HepG2 (cell line): ENCODE measurements at regions not wholly inside any gene's neighbourhood (a gene's known extent, or its start where the extent isn't known, plus 50 kb on each side); places are given as distances from the start of the nearest gene placed in this dataset.

Source experiments
- ATAC-seq: fragments of 200-7000 bp; cut with Tn5 transposase; 3 replicates; pipeline ENCODE4 v1.9.1; 2020; ENCODE audit warnings: mild to moderate bottlenecking, moderate library complexity
- BruUV-seq: library from RNA; stranded (reverse); fragments of 400-500 nt; replicated peaks from 2 replicates; lab custom pipeline; 2021; lab: Mats Ljungman, UMichigan
- CTCF ChIA-PET: fragments of 300-600 bp; formaldehyde crosslinking; extraction: SDS; loops from one replicate; lab custom pipeline; 2021; ENCODE audit warnings: low total read pairs, inconsistent platforms, low intra/inter-chr PET ratio; lab: Yijun Ruan, JAX
- POLR2A ChIA-PET: fragments of 350-600 bp; sonication (Branson Sonifier 250); formaldehyde crosslinking; loops from one replicate; lab custom pipeline; 2020; ENCODE audit warnings: antibody characterized with exemption, inconsistent platforms; lab: Yijun Ruan, JAX
- DNase-seq: peaks from one replicate; pipeline ENCODE4 v3.0.0-alpha.2; 2015; ENCODE audit warnings: low spot score
- FAIRE-seq: peaks from 3 replicates; lab custom pipeline; 2011; peaks lifted over from hg19 to GRCh38; lab: Jason Lieb, UNC
- H2AFZ ChIP-seq: one replicate; pipeline ENCODE4 v1.6.1; 2011; ENCODE audit warnings: low read length, inconsistent platforms
- H3K27ac ChIP-seq: fragments of 300-600 bp; 3 replicates; pipeline ENCODE4 v1.8.0; 2011; ENCODE audit warnings: mixed run types, mild to moderate bottlenecking, mixed read lengths, low read length, inconsistent platforms; ENCODE audit not compliant: insufficient read depth; ENCODE audit errors: extremely low read length
- H3K27me3 ChIP-seq, 2 experiments: fragments of 200-600 bp in 1 of 2; 2 replicates in 1 of 2; 3 replicates in 1 of 2; pipeline versions ENCODE4 v1.6.0 to v1.8.0; 2011; ENCODE audit warnings: low read length in 2 of 2, mild to moderate bottlenecking in 2 of 2, moderate library complexity in 2 of 2, inconsistent platforms in 1 of 2; ENCODE audit not compliant: insufficient read depth in 2 of 2, control insufficient read depth in 1 of 2
- H3K36me3 ChIP-seq, 2 experiments: fragments of 200-600 bp in 1 of 2; replicated peaks in 1 of 2; 2 replicates in 1 of 2; 3 replicates in 1 of 2; pipeline versions ENCODE4 v1.5.1 to v1.8.0; 2011; ENCODE audit warnings: low read length in 2 of 2, inconsistent platforms in 1 of 2; ENCODE audit not compliant: insufficient read depth in 2 of 2, control insufficient read depth in 1 of 2
- H3K4me1 ChIP-seq: 2 replicates; pipeline ENCODE4 v1.5.1; 2012; ENCODE audit warnings: low read length, inconsistent platforms; ENCODE audit not compliant: insufficient read depth
- H3K4me2 ChIP-seq: 2 replicates; pipeline ENCODE4 v1.6.0; 2011; ENCODE audit warnings: low read depth, low read length, inconsistent platforms
- H3K4me3 ChIP-seq, 3 experiments: fragments of 200-600 bp in 1 of 3; sonication (generic), shearing (Covaris generic) in 1 of 3; replicated peaks in 1 of 3; 2 replicates each; pipeline ENCODE4 v1.5.1; 2011 to 2016; ENCODE audit warnings: low read length in 3 of 3, inconsistent platforms in 2 of 3, low read depth in 2 of 3, mild to moderate bottlenecking in 2 of 3, control low read depth in 1 of 3, mixed read lengths in 1 of 3; ENCODE audit not compliant: insufficient read depth in 1 of 3
- H3K79me2 ChIP-seq: one replicate; pipeline ENCODE4 v1.6.1; 2011; ENCODE audit warnings: low read length, inconsistent platforms; ENCODE audit not compliant: insufficient read depth
- H3K9ac ChIP-seq: 2 replicates; pipeline ENCODE4 v1.6.0; 2011; ENCODE audit warnings: mild to moderate bottlenecking, low read depth, low read length, inconsistent platforms; ENCODE audit not compliant: insufficient read depth
- H3K9me3 ChIP-seq: 2 replicates; pipeline ENCODE4 v1.5.1; 2012; ENCODE audit warnings: mild to moderate bottlenecking, low read length
- H4K20me1 ChIP-seq: 2 replicates; pipeline ENCODE4 v1.6.0; 2011; ENCODE audit warnings: inconsistent platforms, mild to moderate bottlenecking, low read length, moderate library complexity; ENCODE audit not compliant: insufficient read depth
- ARNTL ChIP-seq: sonication (generic); formaldehyde crosslinking; IDR thresholded peaks from 2 replicates; pipeline ENCODE4 v1.4.0; 2020; ENCODE audit warnings: mild to moderate bottlenecking, missing genetic modification reagents
- ATAD3A ChIP-seq: sonication (generic); formaldehyde crosslinking; IDR thresholded peaks from 2 replicates; pipeline ENCODE4 v1.4.0; 2020; ENCODE audit warnings: missing genetic modification reagents
- ATF1 ChIP-seq: IDR thresholded peaks from 2 replicates; pipeline ENCODE4 v1.6.1; 2016; ENCODE audit warnings: mild to moderate bottlenecking, control low read depth
- BCLAF1 ChIP-seq: fragments of 450-650 bp; IDR thresholded peaks from 2 replicates; pipeline ENCODE4 v1.6.1; 2017; ENCODE audit warnings: mild to moderate bottlenecking
- KDM2A ChIP-seq: sonication (generic); formaldehyde crosslinking; IDR thresholded peaks from 2 replicates; pipeline ENCODE4 v1.4.0; 2020; ENCODE audit warnings: low read depth, missing genetic modification reagents, borderline replicate concordance
- KLF16 ChIP-seq, 2 experiments: sonication (generic) in 1 of 2; formaldehyde crosslinking in 1 of 2; IDR thresholded peaks; 2 replicates each; pipeline versions ENCODE4 v1.6.1 to v1.8.0; 2016 to 2023; ENCODE audit warnings: missing genetic modification reagents in 2 of 2, missing compliant biosample characterization in 1 of 2
- KLF9 ChIP-seq: IDR thresholded peaks from 2 replicates; pipeline ENCODE4 v1.6.1; 2016; ENCODE audit warnings: low read depth
- PRPF4 ChIP-seq: fragments of 200-400 bp; formaldehyde crosslinking; IDR thresholded peaks from 2 replicates; pipeline ENCODE4 v1.6.1; 2016; ENCODE audit warnings: low read length, low read depth; ENCODE audit not compliant: poor library complexity, severe bottlenecking
- SAFB2 ChIP-seq: sonication (generic); formaldehyde crosslinking; IDR thresholded peaks from 2 replicates; pipeline ENCODE4 v1.5.1; 2020; ENCODE audit warnings: missing genetic modification reagents, low read depth, mild to moderate bottlenecking, borderline replicate concordance
- SRSF4 ChIP-seq: fragments of 200-400 bp; formaldehyde crosslinking; IDR thresholded peaks from one replicate; pipeline ENCODE4 v1.6.1; 2018; ENCODE audit warnings: mild to moderate bottlenecking, low read depth, low read length, moderate library complexity; ENCODE audit not compliant: poor library complexity, severe bottlenecking
- TARDBP ChIP-seq: sonication (generic); formaldehyde crosslinking; IDR thresholded peaks from 2 replicates; pipeline ENCODE4 v1.8.0; 2022; ENCODE audit warnings: mild to moderate bottlenecking, missing genetic modification reagents
- ZNF275 ChIP-seq: sonication (generic); formaldehyde crosslinking; IDR thresholded peaks from 2 replicates; pipeline ENCODE4 v1.8.0; 2022; ENCODE audit warnings: missing genetic modification reagents, mild to moderate bottlenecking, inconsistent platforms, borderline replicate concordance
- ZNF367 ChIP-seq: sonication (generic); formaldehyde crosslinking; IDR thresholded peaks from 2 replicates; pipeline ENCODE4 v1.4.0; 2020; ENCODE audit warnings: missing genetic modification reagents, borderline replicate concordance
- ZNF44 ChIP-seq: sonication (generic); formaldehyde crosslinking; IDR thresholded peaks from 2 replicates; pipeline ENCODE4 v1.5.1; 2020; ENCODE audit warnings: mild to moderate bottlenecking, missing genetic modification reagents
- ZNF747 ChIP-seq: sonication (generic); formaldehyde crosslinking; IDR thresholded peaks from 2 replicates; pipeline ENCODE4 v1.8.1; 2023; ENCODE audit warnings: missing genetic modification reagents, mild to moderate bottlenecking, borderline replicate concordance
- WGBS: methylation state at CpG from one replicate; pipeline ENCODE4 v1.1.6; 2017; ENCODE audit warnings: low lambda C conversion rate; 5-methylcytosine and 5-hydroxymethylcytosine counted together
- in situ Hi-C: cut with HindIII; loops from 2 replicates; pipeline ENCODE4 v1.10.0; 2017; ENCODE audit warnings: low pct_unique_long_range_greater_than_20kb; ENCODE audit not compliant: extremely low pct_ligation_motif_present
- intact Hi-C: fragments of 100-400 bp; cut with micrococcal nuclease; formaldehyde crosslinking; loops from one replicate; pipeline ENCODE4 v1.10.0; 2022; ENCODE audit not compliant: unreplicated experiment

- ATAC-seq (no peak), DNase-seq (no peak)
- no peaks in the 10 kb centered on the region for H4K20me1 ChIP-seq
- in situ Hi-C loops = no loop called here
- H3K9me3 ChIP-seq = peaks cover 100% of the 10 kb centered on the region
- H2AFZ ChIP-seq = no peak overlapping the region
- no peak overlapping the region for H3K27ac ChIP-seq
- no peaks in the 10 kb centered on the region for H3K36me3 ChIP-seq
- TF ChIP-seq ATF1 (CRISPR knock-in tag) (no peak), KLF9 (CRISPR knock-in tag) (no peak), ZNF44 (CRISPR knock-in tag) (no peak), SAFB2 (CRISPR knock-in tag) (no peak), KLF16 (CRISPR knock-in tag; IDR thresholded peaks at IDR 0.05) (no peak), ZNF747 (CRISPR knock-in tag) (no peak), PRPF4 (no peak)
- TF ChIP-seq, all 625 proteins: peak for 0
- Histone ChIP-seq H3K4me1 (no peaks in the 10 kb centered on the region), H3K9ac (no peak overlapping the region), H3K4me3 (no peak overlapping the region), H3K27me3 (no peaks in the 10 kb centered on the region), H3K79me2 (no peaks in the 10 kb centered on the region), H3K4me2 (no peak overlapping the region)
- no TSS peak for BruUV-seq
- intact Hi-C loops = no loop called here
- CTCF ChIA-PET = no interaction called here
- WGBS = 33% methylated on average over 2 of the region's 2 CpGs
- POLR2A ChIA-PET = no interaction called here
- FAIRE-seq = no peak
Observed at GRCh38 chr11:50394017-50394416, 361.3 kb downstream of the OR4C45 start.

- FAIRE-seq = no peak
- no peak for ATAC-seq
- H3K9ac ChIP-seq = no peak overlapping the region
- intact Hi-C loops (no loop called here), in situ Hi-C loops (no loop called here)
- WGBS = 3% methylated on average over 6 of the region's 6 CpGs
- no peaks in the 10 kb centered on the region for H4K20me1 ChIP-seq
- H3K79me2 ChIP-seq = no peaks in the 10 kb centered on the region
- BruUV-seq = no TSS peak
- no peaks in the 10 kb centered on the region for H3K4me1 ChIP-seq
- TF ChIP-seq SRSF4 = no peak
- no peak for TF ChIP-seq ATAD3A (CRISPR knock-in tag)
- no peak for TF ChIP-seq TARDBP (CRISPR knock-in tag)
- no peak for TF ChIP-seq ARNTL (CRISPR knock-in tag)
- TF ChIP-seq ZNF367 = no peak
- no peak for TF ChIP-seq KDM2A (CRISPR knock-in tag)
- no peak for TF ChIP-seq BCLAF1
- TF ChIP-seq ZNF275 (CRISPR knock-in tag) = no peak
- H3K4me2 ChIP-seq = no peak overlapping the region
- H3K9me3 ChIP-seq = peaks cover 92% of the 10 kb centered on the region
- DNase-seq = no peak
- H3K36me3 ChIP-seq = no peaks in the 10 kb centered on the region
- no peak overlapping the region for H2AFZ ChIP-seq
- ChIA-PET CTCF (no interaction called here), POLR2A (no interaction called here)
- H3K27ac ChIP-seq = no peak overlapping the region
- H3K27me3 ChIP-seq = no peaks in the 10 kb centered on the region
- no peak overlapping the region for H3K4me3 ChIP-seq
Observed at GRCh38 chr11:50412832-50413231, 380.2 kb downstream of the OR4C45 start.
